ENCODE measurements at regions not wholly inside any gene's neighbourhood (a gene's known extent, or its start where the extent isn't known, plus 50 kb on each side); places are given as distances from the start of the nearest gene placed in this dataset.

GRCh38 chr12:124487834-124488165, 79.6 kb downstream of the NCOR2 start:
- intact Hi-C loops (cut with DNase I) = no loop called here
- Histone ChIP-seq H3K27me3 (no peaks in the 10 kb centered on the region), H3K9me3 (no peaks in the 10 kb centered on the region), H3K4me3 (no peak overlapping the region), H3K4me1 (peaks cover 0 to 25% (median 8%) of the 10 kb centered on the region in 4 donors), H3K36me3 (no peaks in the 10 kb centered on the region), H3K27ac (no peak overlapping the region)
- 82% methylated on average over 3 of the region's 3 CpGs for WGBS (ENCODE audit: insufficient coverage, low coverage, low lambda C conversion rate, missing lambda C conversion rate)
- TF ChIP-seq POLR2A (IDR thresholded peaks at IDR 0.05) = no peak
- TF ChIP-seq, protein P1, sequence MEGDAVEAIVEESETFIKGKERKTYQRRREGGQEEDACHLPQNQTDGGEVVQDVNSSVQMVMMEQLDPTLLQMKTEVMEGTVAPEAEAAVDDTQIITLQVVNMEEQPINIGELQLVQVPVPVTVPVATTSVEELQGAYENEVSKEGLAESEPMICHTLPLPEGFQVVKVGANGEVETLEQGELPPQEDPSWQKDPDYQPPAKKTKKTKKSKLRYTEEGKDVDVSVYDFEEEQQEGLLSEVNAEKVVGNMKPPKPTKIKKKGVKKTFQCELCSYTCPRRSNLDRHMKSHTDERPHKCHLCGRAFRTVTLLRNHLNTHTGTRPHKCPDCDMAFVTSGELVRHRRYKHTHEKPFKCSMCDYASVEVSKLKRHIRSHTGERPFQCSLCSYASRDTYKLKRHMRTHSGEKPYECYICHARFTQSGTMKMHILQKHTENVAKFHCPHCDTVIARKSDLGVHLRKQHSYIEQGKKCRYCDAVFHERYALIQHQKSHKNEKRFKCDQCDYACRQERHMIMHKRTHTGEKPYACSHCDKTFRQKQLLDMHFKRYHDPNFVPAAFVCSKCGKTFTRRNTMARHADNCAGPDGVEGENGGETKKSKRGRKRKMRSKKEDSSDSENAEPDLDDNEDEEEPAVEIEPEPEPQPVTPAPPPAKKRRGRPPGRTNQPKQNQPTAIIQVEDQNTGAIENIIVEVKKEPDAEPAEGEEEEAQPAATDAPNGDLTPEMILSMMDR (IDR thresholded peaks at IDR 0.05) = no peak
- ATAC-seq = no peak
- no peak for DNase-seq

- Histone ChIP-seq H3K4me1 (peaks cover 0 to 19% (median 6%) of the 10 kb centered on the region in 4 donors), H3K27ac (no peak overlapping the region), H3K27me3 (no peaks in the 10 kb centered on the region), H3K9me3 (no peaks in the 10 kb centered on the region), H3K36me3 (no peaks in the 10 kb centered on the region), H3K4me3 (no peak overlapping the region)
- ATAC-seq = no peak
- peak in 1 of 3 donors; percentile 52 for DNase-seq
- intact Hi-C loops (cut with DNase I) = no loop called here
- TF ChIP-seq, protein P1 (IDR thresholded peaks at IDR 0.05) = no peak
- no peak for TF ChIP-seq POLR2A (IDR thresholded peaks at IDR 0.05)
- WGBS (ENCODE audit: insufficient coverage, low coverage, low lambda C conversion rate, missing lambda C conversion rate) = 74% methylated on average over 5 of the region's 27 CpGs
Measured at GRCh38 chr12:124487066-124487833, 80.2 kb downstream of the NCOR2 start.

- no peaks in the 10 kb centered on the region for H3K27me3 ChIP-seq
- no peaks in the 10 kb centered on the region for H3K9me3 ChIP-seq
- peaks cover 0 to under 1% (median 0%) of the 10 kb centered on the region in 4 donors for H3K36me3 ChIP-seq
- TF ChIP-seq, protein P1 (IDR thresholded peaks at IDR 0.05) = no peak
- no peak for TF ChIP-seq POLR2A (IDR thresholded peaks at IDR 0.05)
- ATAC-seq = no peak
- H3K4me1 ChIP-seq = peaks cover 0 to 11% (median 5%) of the 10 kb centered on the region in 4 donors
- intact Hi-C loops (cut with DNase I) = no loop called here
- DNase-seq = peak in 1 of 3 donors; percentile 47
- 93% methylated on average over 12 of the region's 26 CpGs for WGBS (ENCODE audit: insufficient coverage, low coverage, low lambda C conversion rate, missing lambda C conversion rate)
- no peak overlapping the region for H3K4me3 ChIP-seq
- no peak overlapping the region for H3K27ac ChIP-seq
Measured at GRCh38 chr12:124486346-124486963, 81.0 kb downstream of the NCOR2 start.

- DNase-seq = peak in 1 of 3 donors; percentile 46
- peaks cover 0 to 2% (median 0%) of the 10 kb centered on the region in 4 donors for H3K36me3 ChIP-seq
- intact Hi-C loops (cut with DNase I) = no loop called here
Measured at GRCh38 chr12:124485371-124485770, 82.0 kb downstream of the NCOR2 start.

More at GRCh38 chr12:124485371-124485770, 82.0 kb downstream of the NCOR2 start:
- no peak for TF ChIP-seq POLR2A (IDR thresholded peaks at IDR 0.05)
- TF ChIP-seq, protein P1 (IDR thresholded peaks at IDR 0.05) = no peak
- H3K9me3 ChIP-seq = no peaks in the 10 kb centered on the region
- H3K27me3 ChIP-seq = no peaks in the 10 kb centered on the region
- H3K27ac ChIP-seq = no peak overlapping the region
- WGBS (ENCODE audit: insufficient coverage, low coverage, low lambda C conversion rate, missing lambda C conversion rate) = 68% methylated on average over 3 of the region's 18 CpGs
- peaks cover 0 to 2% (median 0%) of the 10 kb centered on the region in 4 donors for H3K4me1 ChIP-seq
- ATAC-seq = no peak
- H3K4me3 ChIP-seq = no peak overlapping the region

Measured in right lobe of liver (tissue), 6 donors.